ENCODE measurements at regions not wholly inside any gene's neighbourhood (a gene's known extent, or its start where the extent isn't known, plus 50 kb on each side); places are given as distances from the start of the nearest gene placed in this dataset.

- H3K36me3 ChIP-seq: no peaks in the 10 kb centered on the region
- no peaks in the 10 kb centered on the region for H3K9me3 ChIP-seq
- no peaks in the 10 kb centered on the region for H3K27me3 ChIP-seq
- TF ChIP-seq EP300 (IDR thresholded peaks at IDR 0.05; ENCODE audit: low read depth) (no peak), POLR2A (IDR thresholded peaks at IDR 0.05) (no peak), POLR2AphosphoS5 (IDR thresholded peaks at IDR 0.05) (no peak)
- H3K4me3 ChIP-seq: no peak overlapping the region
- no peak for DNase-seq
- 74 to 77% methylated on average over 5 to 6 of the region's 6 CpGs for WGBS, 2 donors (ENCODE audit: low coverage in 1 of 2)
- intact Hi-C loops (cut with DNase I; ENCODE audit: low total_unique reads) (no loop called here), in situ Hi-C loops (cut with MboI; ENCODE audit: low pct_ligation_motif_present in 1 of 4, low pct_unique_long_range_greater_than_20kb in 1 of 4, low sequenced_read_pairs in 3 of 4) (no loop called here)
- no peak overlapping the region for H3K27ac ChIP-seq
- H3K4me1 ChIP-seq: no peaks in the 10 kb centered on the region
Observed at GRCh38 chr13:29946093-29946492, 95.7 kb upstream of the UBL3 start.

GRCh38 chr13:29943686-29944085 lies 93.3 kb upstream of the UBL3 start:
- Histone ChIP-seq H3K4me3 (no peak overlapping the region), H3K4me1 (no peaks in the 10 kb centered on the region), H3K27me3 (no peaks in the 10 kb centered on the region), H3K9me3 (no peaks in the 10 kb centered on the region), H3K36me3 (no peaks in the 10 kb centered on the region), H3K27ac (no peak overlapping the region)
- 72 to 88% methylated on average over 8 of the region's 8 CpGs for WGBS, 2 donors (ENCODE audit: low coverage in 1 of 2)
- intact Hi-C loops (cut with DNase I; ENCODE audit: low total_unique reads): no loop called here
- in situ Hi-C loops (cut with MboI; ENCODE audit: low pct_ligation_motif_present in 1 of 4, low pct_unique_long_range_greater_than_20kb in 1 of 4, low sequenced_read_pairs in 3 of 4): no loop called here
- TF ChIP-seq EP300 (IDR thresholded peaks at IDR 0.05; ENCODE audit: low read depth) (no peak), POLR2AphosphoS5 (IDR thresholded peaks at IDR 0.05) (no peak), POLR2A (IDR thresholded peaks at IDR 0.05) (no peak), CTCF (IDR thresholded peaks at IDR 0.05) (no peak)
- DNase-seq: no peak

GRCh38 chr13:29943273-29943672 lies 92.9 kb upstream of the UBL3 start:
- Histone ChIP-seq H3K36me3 (no peaks in the 10 kb centered on the region), H3K27me3 (no peaks in the 10 kb centered on the region), H3K9me3 (no peaks in the 10 kb centered on the region), H3K4me1 (no peaks in the 10 kb centered on the region), H3K4me3 (no peak overlapping the region), H3K27ac (no peak overlapping the region)
- 52 to 79% methylated on average over 2 of the region's 2 CpGs for WGBS, 2 donors (ENCODE audit: low coverage in 1 of 2)
- in situ Hi-C loops (cut with MboI; ENCODE audit: low pct_ligation_motif_present in 1 of 4, low pct_unique_long_range_greater_than_20kb in 1 of 4, low sequenced_read_pairs in 3 of 4) (no loop called here), intact Hi-C loops (cut with DNase I; ENCODE audit: low total_unique reads) (no loop called here)
- DNase-seq: no peak
- TF ChIP-seq EP300 (IDR thresholded peaks at IDR 0.05; ENCODE audit: low read depth) (no peak), CTCF (IDR thresholded peaks at IDR 0.05) (no peak), POLR2A (IDR thresholded peaks at IDR 0.05) (no peak), POLR2AphosphoS5 (IDR thresholded peaks at IDR 0.05) (no peak)

- Histone ChIP-seq H3K27me3 (no peaks in the 10 kb centered on the region), H3K4me3 (no peak overlapping the region), H3K9me3 (no peaks in the 10 kb centered on the region), H3K36me3 (no peaks in the 10 kb centered on the region), H3K4me1 (no peaks in the 10 kb centered on the region), H3K27ac (no peak overlapping the region)
- intact Hi-C loops (cut with DNase I; ENCODE audit: low total_unique reads) (no loop called here), in situ Hi-C loops (cut with MboI; ENCODE audit: low pct_ligation_motif_present in 1 of 4, low pct_unique_long_range_greater_than_20kb in 1 of 4, low sequenced_read_pairs in 3 of 4) (no loop called here)
- TF ChIP-seq CTCF (IDR thresholded peaks at IDR 0.05) (no peak), POLR2A (IDR thresholded peaks at IDR 0.05) (no peak), EP300 (IDR thresholded peaks at IDR 0.05; ENCODE audit: low read depth) (no peak), POLR2AphosphoS5 (IDR thresholded peaks at IDR 0.05) (no peak)
- WGBS, 2 donors (ENCODE audit: low coverage in 1 of 2): 84 to 100% methylated on average over 1 of the region's 1 CpG
- no peak for DNase-seq
Observed at GRCh38 chr13:29940715-29941114, 90.3 kb upstream of the UBL3 start.

- intact Hi-C loops (cut with DNase I; ENCODE audit: low total_unique reads): no loop called here
- in situ Hi-C loops (cut with MboI; ENCODE audit: low pct_ligation_motif_present in 1 of 4, low pct_unique_long_range_greater_than_20kb in 1 of 4, low sequenced_read_pairs in 3 of 4): no loop called here
- no peak overlapping the region for H3K4me3 ChIP-seq
Observed at GRCh38 chr13:29939158-29939557, 88.7 kb upstream of the UBL3 start.

More at GRCh38 chr13:29939158-29939557, 88.7 kb upstream of the UBL3 start:
- WGBS, 2 donors (ENCODE audit: low coverage in 1 of 2): 73 to 88% methylated on average over 5 of the region's 5 CpGs
- Histone ChIP-seq H3K4me1 (peaks cover 0 to 7% (median 0%) of the 10 kb centered on the region in 4 donors), H3K36me3 (no peaks in the 10 kb centered on the region), H3K27ac (no peak overlapping the region), H3K27me3 (no peaks in the 10 kb centered on the region), H3K9me3 (no peaks in the 10 kb centered on the region)
- no peak for TF ChIP-seq EP300 (IDR thresholded peaks at IDR 0.05; ENCODE audit: low read depth)
- TF ChIP-seq CTCF (IDR thresholded peaks at IDR 0.05): no peak
- TF ChIP-seq POLR2AphosphoS5 (IDR thresholded peaks at IDR 0.05): no peak
- TF ChIP-seq POLR2A (IDR thresholded peaks at IDR 0.05): no peak
- DNase-seq: no peak

All from transverse colon (tissue), 4 donors.